ENCODE measurements at regions not wholly inside any gene's neighbourhood (a gene's known extent, or its start where the extent isn't known, plus 50 kb on each side); places are given as distances from the start of the nearest gene placed in this dataset.

DNA sequence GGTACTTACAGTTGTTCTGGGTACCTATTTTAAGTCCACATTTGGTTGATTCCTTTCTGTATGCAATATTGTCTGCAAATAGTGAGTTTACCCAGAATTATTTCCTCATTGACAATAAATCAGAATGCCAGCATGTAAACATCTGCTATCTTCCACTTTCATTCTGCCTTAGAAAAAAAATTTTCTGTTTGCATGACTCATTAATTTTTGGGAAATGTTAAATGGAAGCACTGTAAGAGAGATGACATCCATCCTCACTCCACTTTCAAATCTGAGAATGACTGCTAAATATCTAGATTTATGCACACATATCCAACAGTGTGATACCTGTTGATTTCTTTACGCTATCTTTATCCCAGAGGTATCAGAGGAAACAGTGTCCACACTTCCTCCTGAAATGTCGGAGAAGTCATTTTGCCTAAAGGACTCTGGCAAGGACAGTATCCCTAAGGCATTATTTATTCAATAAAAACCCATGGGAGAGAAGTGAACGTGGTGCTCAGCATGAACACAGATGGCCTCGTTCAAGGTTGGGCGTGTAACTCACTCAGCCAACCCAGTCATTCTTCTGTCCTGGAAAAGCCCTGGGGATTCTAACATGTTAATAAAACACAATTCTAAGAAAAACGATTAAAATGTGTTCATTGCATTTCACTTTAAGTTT lies 780.9 kb downstream of the QKI start:
- Histone ChIP-seq H3K4me2 (ENCODE audit: insufficient read depth, insufficient read length, low read length) (no peak overlapping the region), H3K4me1 (ENCODE audit: insufficient read depth, low read length) (no peaks in the 10 kb centered on the region), H3K18ac (ENCODE audit: insufficient read length, low read depth, low read length) (no peak overlapping the region), H3K27me3 (ENCODE audit: insufficient read depth, low read length) (no peaks in the 10 kb centered on the region), H2AK5ac (ENCODE audit: insufficient read length, low read length) (no peak overlapping the region), H2BK5ac (ENCODE audit: insufficient read length, low read length) (no peak overlapping the region), H2BK15ac (ENCODE audit: low read depth, low read length) (no peak overlapping the region), H2BK12ac (ENCODE audit: insufficient read length, low read depth, low read length) (no peak overlapping the region), H4K5ac (ENCODE audit: insufficient read length, low read depth, low read length) (no peak overlapping the region), H3K23ac (ENCODE audit: insufficient read length, low read depth, low read length) (no peak overlapping the region), H2AFZ (ENCODE audit: low read length) (no peak overlapping the region), H3K79me2 (ENCODE audit: insufficient read depth, low read length) (no peaks in the 10 kb centered on the region), H3K9me3 (ENCODE audit: control insufficient read depth, low read depth, low read length) (no peaks in the 10 kb centered on the region), H3K23me2 (ENCODE audit: insufficient read length, low read depth, low read length, poor library complexity, severe bottlenecking) (no peaks in the 10 kb centered on the region), H4K8ac (replicated peaks; ENCODE audit: insufficient read length, low read depth, low read length) (no peak overlapping the region), H2BK120ac (ENCODE audit: low read depth, low read length, poor library complexity, severe bottlenecking) (no peak overlapping the region), H3K9ac (ENCODE audit: extremely low read depth, insufficient read length, low read length) (no peak overlapping the region), H3K27ac (ENCODE audit: insufficient read length, low read depth, low read length) (no peak overlapping the region), H3K4ac (ENCODE audit: low read depth, low read length) (no peak overlapping the region), H4K91ac (ENCODE audit: insufficient read length, low read depth, low read length) (no peak overlapping the region), H3K56ac (ENCODE audit: insufficient read length, low read depth, low read length) (no peak overlapping the region), H2BK20ac (ENCODE audit: low read depth, low read length, poor library complexity, severe bottlenecking) (no peak overlapping the region), H3T11ph (ENCODE audit: low read length) (no peak overlapping the region), H4K20me1 (ENCODE audit: control insufficient read depth, insufficient read depth, insufficient read length) (no peaks in the 10 kb centered on the region), H3K14ac (ENCODE audit: insufficient read depth, low read length) (no peak overlapping the region), H3K79me1 (ENCODE audit: insufficient read depth, low read depth, low read length, poor library complexity, severe bottlenecking) (no peaks in the 10 kb centered on the region)
- Mint-ChIP-seq H3K27ac (no peak overlapping the region), H3K9me3 (no peaks in the 10 kb centered on the region), H3K36me3 (ENCODE audit: insufficient read depth in 1 of 3, low read depth in 3 of 3) (no peaks in the 10 kb centered on the region), H3K27me3 (ENCODE audit: low read depth) (no peaks in the 10 kb centered on the region), H3K4me3 (no peak overlapping the region), H3K4me1 (peaks cover 11% of the 10 kb centered on the region in 2 experiments)
- WGBS (ENCODE audit: extremely low coverage, insufficient read length, low lambda C conversion rate), result no CpG with 5 or more reads among the region's 6 CpGs
- DNase-seq, result no peak
- TF ChIP-seq CTCF (conservative IDR thresholded peaks at IDR 0.05), result no peak

All from H9 (cell line).